Caco-2 (cell line): ENCODE measurements at regions not wholly inside any gene's neighbourhood (a gene's known extent, or its start where the extent isn't known, plus 50 kb on each side); places are given as distances from the start of the nearest gene placed in this dataset.

Experiments used
- BruUV-seq: library from RNA; stranded (reverse); fragments of 400-500 nt; replicated peaks from 2 replicates; lab custom pipeline; 2021; lab: Mats Ljungman, UMichigan
- CTCF ChIA-PET: fragments of 300-600 bp; sonication (Branson Sonifier 250); formaldehyde crosslinking; loops from one replicate; lab custom pipeline; 2022; ENCODE audit warnings: antibody characterized with exemption; lab: Charles Lee
- POLR2A ChIA-PET: fragments of 300-600 bp; sonication (Branson Sonifier 250); formaldehyde crosslinking; loops from one replicate; lab custom pipeline; 2022; ENCODE audit warnings: antibody characterized with exemption; lab: Charles Lee
- DNase-seq, 2 experiments: peaks; one replicate each; pipeline versions ENCODE4 v3.0.0 to v3.0.0-alpha.2; 2020 to 2022
- H3K27me3 ChIP-seq: replicated peaks from 2 replicates; pipeline ENCODE4 v1.6.0; 2011; ENCODE audit warnings: low read length; ENCODE audit not compliant: control insufficient read depth, insufficient read depth
- H3K36me3 ChIP-seq: 2 replicates; pipeline ENCODE4 v1.5.1; 2011; ENCODE audit warnings: low read length; ENCODE audit not compliant: control insufficient read depth, insufficient read depth
- H3K4me1 ChIP-seq: fragments of 250-450 bp; sonication (Bioruptor Pico); 2 replicates; pipeline ENCODE4 v1.5.1; 2020; ENCODE audit warnings: mild to moderate bottlenecking
- H3K4me3 ChIP-seq: 2 replicates; pipeline ENCODE4 v1.5.1; 2011; ENCODE audit warnings: low read depth, mild to moderate bottlenecking, control low read depth, low read length
- H3K9me3 ChIP-seq: fragments of 250-450 bp; sonication (Bioruptor Pico); 2 replicates; pipeline ENCODE4 v1.5.1; 2020; ENCODE audit warnings: mild to moderate bottlenecking, moderate library complexity
- H3K27ac Mint-ChIP-seq: one replicate; pipeline ENCODE4 v1.8.0; 2022; ENCODE audit warnings: mixed read lengths; ENCODE audit not compliant: unreplicated experiment
- H3K27me3 Mint-ChIP-seq: one replicate; pipeline ENCODE4 v1.8.0; 2022; ENCODE audit warnings: mixed read lengths; ENCODE audit not compliant: insufficient read depth, unreplicated experiment
- H3K36me3 Mint-ChIP-seq: one replicate; pipeline ENCODE4 v1.8.0; 2022; ENCODE audit warnings: mild to moderate bottlenecking, mixed read lengths; ENCODE audit not compliant: insufficient read depth, unreplicated experiment
- H3K4me1 Mint-ChIP-seq: one replicate; pipeline ENCODE4 v1.8.0; 2022; ENCODE audit warnings: low read depth, mixed read lengths; ENCODE audit not compliant: unreplicated experiment
- H3K4me3 Mint-ChIP-seq: one replicate; pipeline ENCODE4 v1.8.0; 2022; ENCODE audit warnings: mild to moderate bottlenecking, moderate library complexity, mixed read lengths; ENCODE audit not compliant: unreplicated experiment
- H3K9me3 Mint-ChIP-seq: one replicate; pipeline ENCODE4 v1.8.0; 2022; ENCODE audit warnings: mixed read lengths; ENCODE audit not compliant: unreplicated experiment
- intact Hi-C: fragments of 100-400 bp; cut with micrococcal nuclease; formaldehyde crosslinking; loops from one replicate; pipeline ENCODE4 v1.10.0; 2022; ENCODE audit not compliant: unreplicated experiment
- TF ChIP-seq, protein P1 (sequence below), 2 experiments: fragments of 200-600 bp in 1 of 2; IDR thresholded peaks; 1 replicate in 1 of 2; 2 replicates in 1 of 2; pipeline versions ENCODE4 v1.5.1 to v1.8.0; 2011 to 2022; ENCODE audit warnings: antibody characterized with exemption in 1 of 2, control low read depth in 1 of 2, inconsistent platforms in 1 of 2, low read depth in 1 of 2, low read length in 1 of 2, mild to moderate bottlenecking in 1 of 2, moderate library complexity in 1 of 2; ENCODE audit not compliant: insufficient read depth in 1 of 2, severe bottlenecking in 1 of 2, unreplicated experiment in 1 of 2

- Histone ChIP-seq H3K4me3 (no peak overlapping the region), H3K36me3 (no peaks in the 10 kb centered on the region), H3K27me3 (no peaks in the 10 kb centered on the region), H3K9me3 (no peaks in the 10 kb centered on the region), H3K4me1 (no peaks in the 10 kb centered on the region)
- ChIA-PET POLR2A (no interaction called here), CTCF (no interaction called here)
- intact Hi-C loops = no loop called here
- no peak overlapping the region for H3K4me3 Mint-ChIP-seq
- no peaks in the 10 kb centered on the region for H3K4me1 Mint-ChIP-seq
- no peak for DNase-seq
- H3K27me3 Mint-ChIP-seq = peaks cover 2% of the 10 kb centered on the region
- no TSS peak for BruUV-seq
- H3K9me3 Mint-ChIP-seq = no peaks in the 10 kb centered on the region
- TF ChIP-seq, protein P1, sequence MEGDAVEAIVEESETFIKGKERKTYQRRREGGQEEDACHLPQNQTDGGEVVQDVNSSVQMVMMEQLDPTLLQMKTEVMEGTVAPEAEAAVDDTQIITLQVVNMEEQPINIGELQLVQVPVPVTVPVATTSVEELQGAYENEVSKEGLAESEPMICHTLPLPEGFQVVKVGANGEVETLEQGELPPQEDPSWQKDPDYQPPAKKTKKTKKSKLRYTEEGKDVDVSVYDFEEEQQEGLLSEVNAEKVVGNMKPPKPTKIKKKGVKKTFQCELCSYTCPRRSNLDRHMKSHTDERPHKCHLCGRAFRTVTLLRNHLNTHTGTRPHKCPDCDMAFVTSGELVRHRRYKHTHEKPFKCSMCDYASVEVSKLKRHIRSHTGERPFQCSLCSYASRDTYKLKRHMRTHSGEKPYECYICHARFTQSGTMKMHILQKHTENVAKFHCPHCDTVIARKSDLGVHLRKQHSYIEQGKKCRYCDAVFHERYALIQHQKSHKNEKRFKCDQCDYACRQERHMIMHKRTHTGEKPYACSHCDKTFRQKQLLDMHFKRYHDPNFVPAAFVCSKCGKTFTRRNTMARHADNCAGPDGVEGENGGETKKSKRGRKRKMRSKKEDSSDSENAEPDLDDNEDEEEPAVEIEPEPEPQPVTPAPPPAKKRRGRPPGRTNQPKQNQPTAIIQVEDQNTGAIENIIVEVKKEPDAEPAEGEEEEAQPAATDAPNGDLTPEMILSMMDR (IDR thresholded peaks at IDR 0.05; ENCODE audit: insufficient read depth in 1 of 2, low read depth in 1 of 2, low read length in 1 of 2, severe bottlenecking in 1 of 2, unreplicated experiment in 1 of 2) = no peak
- no peak overlapping the region for H3K27ac Mint-ChIP-seq
- H3K36me3 Mint-ChIP-seq = no peaks in the 10 kb centered on the region
Measured at GRCh38 chr4:125445525-125445924, 130.8 kb downstream of the FAT4 start.

GRCh38 chr4:125447551-125448290 lies 133.0 kb downstream of the FAT4 start:
- no peak overlapping the region for H3K4me3 Mint-ChIP-seq
- no peaks in the 10 kb centered on the region for H3K9me3 Mint-ChIP-seq
- Histone ChIP-seq H3K27me3 (no peaks in the 10 kb centered on the region), H3K9me3 (no peaks in the 10 kb centered on the region), H3K36me3 (no peaks in the 10 kb centered on the region), H3K4me1 (no peaks in the 10 kb centered on the region), H3K4me3 (no peak overlapping the region)
- intact Hi-C loops = no loop called here
- no peaks in the 10 kb centered on the region for H3K27me3 Mint-ChIP-seq
- ChIA-PET POLR2A (no interaction called here), CTCF (no interaction called here)
- no TSS peak for BruUV-seq
- DNase-seq = no peak
- TF ChIP-seq, protein P1 (IDR thresholded peaks at IDR 0.05; ENCODE audit: insufficient read depth in 1 of 2, low read depth in 1 of 2, low read length in 1 of 2, severe bottlenecking in 1 of 2, unreplicated experiment in 1 of 2) = no peak
- H3K27ac Mint-ChIP-seq = no peak overlapping the region
- H3K36me3 Mint-ChIP-seq = no peaks in the 10 kb centered on the region
- H3K4me1 Mint-ChIP-seq = no peaks in the 10 kb centered on the region

DNA sequence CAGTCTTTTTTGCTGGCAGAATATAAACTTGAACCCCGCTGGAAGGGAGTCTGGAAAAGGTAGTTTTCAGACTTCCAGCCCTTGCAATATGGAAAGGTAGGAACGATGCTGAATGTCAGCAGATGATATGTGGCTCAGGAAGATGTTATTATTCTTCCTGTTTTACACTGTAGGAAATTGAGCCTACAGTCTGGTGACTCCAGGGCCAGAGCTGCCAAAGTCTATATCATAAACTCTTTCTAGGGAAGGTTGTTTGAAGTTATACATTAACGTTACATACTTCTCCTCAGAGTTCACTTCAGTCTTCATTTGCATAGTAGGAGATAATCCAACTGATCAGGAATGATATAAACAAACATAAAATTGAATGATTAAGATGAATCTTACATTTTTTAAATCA lies 141.3 kb downstream of the FAT4 start:
- Histone ChIP-seq H3K4me1 (no peaks in the 10 kb centered on the region), H3K4me3 (no peak overlapping the region), H3K36me3 (no peaks in the 10 kb centered on the region), H3K27me3 (no peaks in the 10 kb centered on the region), H3K9me3 (no peaks in the 10 kb centered on the region)
- Mint-ChIP-seq H3K36me3 (no peaks in the 10 kb centered on the region), H3K4me3 (no peak overlapping the region), H3K27me3 (no peaks in the 10 kb centered on the region), H3K9me3 (no peaks in the 10 kb centered on the region), H3K4me1 (no peaks in the 10 kb centered on the region), H3K27ac (no peak overlapping the region)
- ChIA-PET CTCF (no interaction called here), POLR2A (no interaction called here)
- no TSS peak for BruUV-seq
- DNase-seq = no peak
- intact Hi-C loops = no loop called here
- TF ChIP-seq, protein P1 (IDR thresholded peaks at IDR 0.05; ENCODE audit: insufficient read depth in 1 of 2, low read depth in 1 of 2, low read length in 1 of 2, severe bottlenecking in 1 of 2, unreplicated experiment in 1 of 2) = no peak
